SK-N-SH (cell line): ENCODE measurements at regions not wholly inside any gene's neighbourhood (a gene's known extent, or its start where the extent isn't known, plus 50 kb on each side); places are given as distances from the start of the nearest gene placed in this dataset.

Experiments
- CTCF ChIA-PET: fragments of 300-600, 350-600 bp; formaldehyde crosslinking; extraction: SDS; loops from one replicate; lab custom pipeline; 2021; lab: Yijun Ruan, JAX
- POLR2A ChIA-PET: fragments of 350-600 bp; sonication (Branson Sonifier 250); formaldehyde crosslinking; extraction: SDS; loops from one replicate; lab custom pipeline; 2020; ENCODE audit warnings: antibody characterized with exemption, inconsistent platforms; lab: Yijun Ruan, JAX
- DNase-seq: peaks from one replicate; pipeline ENCODE4 v3.0.0; 2012
- H2AFZ ChIP-seq: fragments of 200-600 bp; sonication (generic); 2 replicates; pipeline ENCODE4 v1.8.1; 2016; ENCODE audit warnings: antibody characterized with exemption, mild to moderate bottlenecking, low read depth
- H3F3A ChIP-seq: fragments of 200-600 bp; sonication (generic); replicated peaks from 2 replicates; pipeline ENCODE3; 2016; ENCODE audit warnings: antibody characterized with exemption, mild to moderate bottlenecking; ENCODE audit not compliant: insufficient read depth
- H3K27ac ChIP-seq, 2 experiments: fragments of 200-500 bp in 1 of 2; fragments of 200-600 bp in 1 of 2; sonication (Bioruptor generic) in 1 of 2; sonication (generic), shearing (Covaris generic) in 1 of 2; 2 replicates each; pipeline versions ENCODE4 v1.5.1 to v1.6.1; 2014 to 2016; ENCODE audit warnings: low read depth in 2 of 2, inconsistent platforms in 1 of 2, low read length in 1 of 2, mild to moderate bottlenecking in 1 of 2, mixed read lengths in 1 of 2
- H3K27me3 ChIP-seq: fragments of 200-600 bp; sonication (generic), shearing (Covaris generic); 2 replicates; pipeline ENCODE4 v1.6.1; 2016; ENCODE audit warnings: mixed run types; ENCODE audit not compliant: insufficient read depth
- H3K36me3 ChIP-seq, 2 experiments: fragments of 200-500 bp in 1 of 2; fragments of 200-600 bp in 1 of 2; sonication (Bioruptor generic) in 1 of 2; sonication (generic) in 1 of 2; replicated peaks in 1 of 2; 2 replicates each; pipeline versions ENCODE3 to v1.5.1; 2014 to 2016; ENCODE audit warnings: low read length in 1 of 2, mild to moderate bottlenecking in 1 of 2; ENCODE audit not compliant: insufficient read depth in 2 of 2, control insufficient read depth in 1 of 2
- H3K4me1 ChIP-seq, 2 experiments: fragments of 200-500 bp in 1 of 2; fragments of 200-600 bp in 1 of 2; sonication (Bioruptor generic) in 1 of 2; sonication (generic), shearing (Covaris generic) in 1 of 2; 2 replicates each; pipeline versions ENCODE4 v1.5.1 to v1.6.1; 2014 to 2016; ENCODE audit warnings: low read depth in 1 of 2, low read length in 1 of 2, mixed run types in 1 of 2; ENCODE audit not compliant: insufficient read depth in 2 of 2, control insufficient read depth in 1 of 2
- H3K4me2 ChIP-seq: fragments of 200-600 bp; sonication (generic), shearing (Covaris generic); 2 replicates; pipeline ENCODE4 v1.6.1; 2017; ENCODE audit warnings: mixed run types
- H3K4me3 ChIP-seq, 2 experiments: fragments of 200-500 bp in 1 of 2; fragments of 200-600 bp in 1 of 2; sonication (Bioruptor generic) in 1 of 2; sonication (generic), shearing (Covaris generic) in 1 of 2; 2 replicates each; pipeline versions ENCODE4 v1.5.1 to v1.8.1; 2014 to 2016; ENCODE audit warnings: low read depth in 2 of 2, inconsistent platforms in 1 of 2, low read length in 1 of 2, mild to moderate bottlenecking in 1 of 2, mixed read lengths in 1 of 2, moderate library complexity in 1 of 2
- H3K79me2 ChIP-seq: fragments of 200-600 bp; sonication (generic); 2 replicates; pipeline ENCODE4 v1.8.1; 2017; ENCODE audit warnings: mild to moderate bottlenecking; ENCODE audit not compliant: insufficient read depth
- H3K9ac ChIP-seq: fragments of 200-600 bp; sonication (generic); 2 replicates; pipeline ENCODE4 v1.6.1; 2017; ENCODE audit warnings: mixed run types
- H3K9me2 ChIP-seq: fragments of 200-600 bp; sonication (generic); 2 replicates; pipeline ENCODE4 v1.6.1; 2017; ENCODE audit warnings: mixed run types
- H3K9me3 ChIP-seq: fragments of 200-600 bp; sonication (generic); 2 replicates; pipeline ENCODE4 v1.6.1; 2017; ENCODE audit warnings: mixed run types, mild to moderate bottlenecking, moderate library complexity
- H4K20me1 ChIP-seq: fragments of 200-600 bp; sonication (generic); 2 replicates; pipeline ENCODE4 v1.6.1; 2017; ENCODE audit warnings: mild to moderate bottlenecking, mixed run types; ENCODE audit not compliant: insufficient read depth
- EP300 ChIP-seq, 2 experiments: IDR thresholded peaks; 2 replicates each; pipeline versions ENCODE4 v1.4.0 to v1.6.1; 2012; ENCODE audit warnings: borderline replicate concordance in 1 of 2, low read depth in 1 of 2, low read length in 1 of 2
- NFIC ChIP-seq: IDR thresholded peaks from 2 replicates; pipeline ENCODE4 v1.4.0; 2012; ENCODE audit warnings: borderline replicate concordance
- RAD21 ChIP-seq: IDR thresholded peaks from 2 replicates; pipeline ENCODE4 v1.6.1; 2012; ENCODE audit warnings: mild to moderate bottlenecking, low read length
- SMC3 ChIP-seq: IDR thresholded peaks from 2 replicates; pipeline ENCODE4 v1.6.1; 2012; ENCODE audit warnings: low read depth, low read length, improper control_type of control experiment
- USF2 ChIP-seq: fragments of 150-350 bp; IDR thresholded peaks from 2 replicates; pipeline ENCODE4 v1.6.1; 2017; ENCODE audit warnings: antibody characterized with exemption, low read length, low read depth, borderline replicate concordance
- WGBS: methylation state at CpG from one replicate; pipeline ENCODE4 v1.1.6; 2017; ENCODE audit warnings: low lambda C conversion rate; 5-methylcytosine and 5-hydroxymethylcytosine counted together
- small RNA-seq, 7 experiments: library from RNA; depleted of rRNA; stranded (forward); fragments of <200 nt; gene quantifications; one replicate each; pipeline ENCODE3, GENCODE V24; 2012
- TF ChIP-seq, protein P1 (sequence below): IDR thresholded peaks from 2 replicates; pipeline ENCODE4 v1.6.1; 2012; ENCODE audit warnings: mild to moderate bottlenecking, low read depth, low read length, moderate library complexity

DNA sequence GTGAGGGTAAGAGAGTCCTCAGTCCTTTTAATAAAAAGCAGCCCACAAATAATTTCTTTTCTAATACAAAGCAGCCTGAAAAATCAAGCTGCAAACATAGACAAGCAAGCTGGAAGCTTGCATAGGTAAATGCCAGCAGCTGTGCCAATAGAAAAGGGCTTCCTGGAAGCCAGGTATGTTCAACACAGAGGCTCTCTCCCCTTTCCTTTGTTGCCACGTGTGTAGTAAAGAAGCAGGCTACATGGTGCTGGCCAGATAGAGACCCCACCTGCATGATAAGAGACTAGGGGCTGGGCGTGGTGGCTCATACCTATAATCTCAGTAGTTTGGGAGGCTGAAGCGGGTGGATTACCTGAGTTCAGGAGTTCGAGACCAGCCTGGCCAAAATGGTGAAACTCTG, 50.1 kb upstream of the ERRFI1 start:
- CTCF ChIA-PET = no interaction called here
- POLR2A ChIA-PET = no interaction called here
- H3K27ac ChIP-seq = peak overlapping the region in 1 of 2 experiments; percentile 78; a peak in 1 of 4 replicates

More for the DNA sequence above, 50.1 kb upstream of the ERRFI1 start:
- TF ChIP-seq, protein P1, sequence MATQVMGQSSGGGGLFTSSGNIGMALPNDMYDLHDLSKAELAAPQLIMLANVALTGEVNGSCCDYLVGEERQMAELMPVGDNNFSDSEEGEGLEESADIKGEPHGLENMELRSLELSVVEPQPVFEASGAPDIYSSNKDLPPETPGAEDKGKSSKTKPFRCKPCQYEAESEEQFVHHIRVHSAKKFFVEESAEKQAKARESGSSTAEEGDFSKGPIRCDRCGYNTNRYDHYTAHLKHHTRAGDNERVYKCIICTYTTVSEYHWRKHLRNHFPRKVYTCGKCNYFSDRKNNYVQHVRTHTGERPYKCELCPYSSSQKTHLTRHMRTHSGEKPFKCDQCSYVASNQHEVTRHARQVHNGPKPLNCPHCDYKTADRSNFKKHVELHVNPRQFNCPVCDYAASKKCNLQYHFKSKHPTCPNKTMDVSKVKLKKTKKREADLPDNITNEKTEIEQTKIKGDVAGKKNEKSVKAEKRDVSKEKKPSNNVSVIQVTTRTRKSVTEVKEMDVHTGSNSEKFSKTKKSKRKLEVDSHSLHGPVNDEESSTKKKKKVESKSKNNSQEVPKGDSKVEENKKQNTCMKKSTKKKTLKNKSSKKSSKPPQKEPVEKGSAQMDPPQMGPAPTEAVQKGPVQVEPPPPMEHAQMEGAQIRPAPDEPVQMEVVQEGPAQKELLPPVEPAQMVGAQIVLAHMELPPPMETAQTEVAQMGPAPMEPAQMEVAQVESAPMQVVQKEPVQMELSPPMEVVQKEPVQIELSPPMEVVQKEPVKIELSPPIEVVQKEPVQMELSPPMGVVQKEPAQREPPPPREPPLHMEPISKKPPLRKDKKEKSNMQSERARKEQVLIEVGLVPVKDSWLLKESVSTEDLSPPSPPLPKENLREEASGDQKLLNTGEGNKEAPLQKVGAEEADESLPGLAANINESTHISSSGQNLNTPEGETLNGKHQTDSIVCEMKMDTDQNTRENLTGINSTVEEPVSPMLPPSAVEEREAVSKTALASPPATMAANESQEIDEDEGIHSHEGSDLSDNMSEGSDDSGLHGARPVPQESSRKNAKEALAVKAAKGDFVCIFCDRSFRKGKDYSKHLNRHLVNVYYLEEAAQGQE = no peak
- TF ChIP-seq NFIC (no peak), USF2 (no peak), SMC3 (no peak), RAD21 (no peak), EP300 (IDR thresholded peaks at IDR 0.05; ENCODE audit: borderline replicate concordance in 1 of 2, low read depth in 1 of 2, low read length in 1 of 2) (no peak)
- TF ChIP-seq, all 33 proteins: peak for 0
- H3K36me3 ChIP-seq = no peaks in the 10 kb centered on the region
- no peak overlapping the region for H2AFZ ChIP-seq
- DNase-seq = no peak
- no peak overlapping the region for H3K4me3 ChIP-seq
- no peak overlapping the region for H3K4me2 ChIP-seq
- no peaks in the 10 kb centered on the region for H4K20me1 ChIP-seq
- H3K27me3 ChIP-seq = no peaks in the 10 kb centered on the region
- no peak overlapping the region for H3K9ac ChIP-seq
- WGBS = 86% methylated on average over 3 of the region's 4 CpGs
- H3K9me2 ChIP-seq = no peaks in the 10 kb centered on the region
- no peaks in the 10 kb centered on the region for H3K79me2 ChIP-seq
- peaks cover 0 to 21% of the 10 kb centered on the region in 2 experiments; a peak in 2 of 4 replicates for H3K4me1 ChIP-seq
- H3K9me3 ChIP-seq = no peaks in the 10 kb centered on the region
- H3F3A ChIP-seq = peaks cover 31% of the 10 kb centered on the region

Small RNA genes in the stretch of these regions (small RNA-seq; reads per million reads assigned to genes)
- 0 to 0.10 (median 0) reads per million in 7 experiments for gene RNU1-7P
